Spleen (tissue), 11 donors: ENCODE measurements at regions not wholly inside any gene's neighbourhood (a gene's known extent, or its start where the extent isn't known, plus 50 kb on each side); places are given as distances from the start of the nearest gene placed in this dataset.
A peak's percentile ranks its signal among the peaks of the same experiment; 100 is the strongest.

Source experiments
- DNase-seq: peaks from one replicate; pipeline ENCODE4 v3.0.0-alpha.2; 2020
- H3K27ac ChIP-seq, 8 donors: fragments of 200-600 bp; sonication (generic) in 7 of 8; 1 replicate in 4 of 8; 2 replicates in 4 of 8; pipeline versions ENCODE4 v1.5.0 to v1.8.0; 2016 to 2021; ENCODE audit warnings: inconsistent platforms in 4 of 8, mild to moderate bottlenecking in 4 of 8, moderate library complexity in 1 of 8
- H3K27me3 ChIP-seq, 7 donors: fragments of 200-600 bp; sonication (generic) in 6 of 7; replicated peaks in 1 of 7; 1 replicate in 4 of 7; 2 replicates in 3 of 7; pipeline versions ENCODE4 v1.5.0 to v1.8.0; 2016 to 2021; ENCODE audit warnings: inconsistent platforms in 3 of 7, mild to moderate bottlenecking in 1 of 7
- H3K36me3 ChIP-seq, 6 donors: fragments of 200-600 bp; sonication (generic) in 5 of 6; 1 replicate in 4 of 6; 2 replicates in 2 of 6; pipeline versions ENCODE4 v1.5.0 to v1.8.0; 2016 to 2021; ENCODE audit warnings: inconsistent platforms in 2 of 6
- H3K4me1 ChIP-seq, 6 donors: fragments of 200-600 bp; sonication (generic) in 5 of 6; 1 replicate in 3 of 6; 2 replicates in 3 of 6; pipeline versions ENCODE4 v1.5.0 to v1.8.0; 2016 to 2021; ENCODE audit warnings: inconsistent platforms in 3 of 6
- H3K4me3 ChIP-seq, 8 donors: fragments of 200-600 bp; sonication (generic) in 7 of 8; 1 replicate in 4 of 8; 2 replicates in 4 of 8; pipeline versions ENCODE4 v1.5.0 to v1.8.0; 2016 to 2021; ENCODE audit warnings: inconsistent platforms in 4 of 8, mild to moderate bottlenecking in 4 of 8, moderate library complexity in 2 of 8
- H3K9me3 ChIP-seq, 8 donors: fragments of 200-600 bp; sonication (generic) in 7 of 8; 1 replicate in 4 of 8; 2 replicates in 4 of 8; pipeline versions ENCODE4 v1.5.0 to v1.8.0; 2016 to 2021; ENCODE audit warnings: inconsistent platforms in 4 of 8
- POLR2A ChIP-seq, 3 donors: fragments of 450-650 bp; IDR thresholded peaks; one replicate each; pipeline ENCODE4 v1.5.1; 2017; ENCODE audit warnings: antibody characterized with exemption in 3 of 3, mild to moderate bottlenecking in 1 of 3
- POLR2AphosphoS5 ChIP-seq, 3 donors: sonication (generic); formaldehyde crosslinking; IDR thresholded peaks; one replicate each; pipeline ENCODE4 v1.5.1; 2017; ENCODE audit warnings: antibody characterized with exemption in 3 of 3
- WGBS, 5 donors: extraction: QIAGEN DNeasy Blood & Tissue Kit in 3 of 5; methylation state at CpG; one replicate each; pipeline versions ENCODE4 v1.1.5 to v1.1.7; 2013 to 2018; 5-methylcytosine and 5-hydroxymethylcytosine counted together
- intact Hi-C: fragments of 100-400 bp; cut with DNase I; formaldehyde crosslinking; loops from one replicate; pipeline ENCODE4 v1.15.0; 2023; ENCODE audit warnings: low total_unique reads
- TF ChIP-seq, protein P1 (sequence below), 11 experiments: fragments of 200-600 bp in 7 of 11; fragments of 450-650 bp in 4 of 11; sonication (generic) in 4 of 11; IDR thresholded peaks in 8 of 11; conservative IDR thresholded peaks in 3 of 11; 1 replicate in 7 of 11; 2 replicates in 4 of 11; pipeline versions ENCODE4 v1.4.0 to v1.8.0; 2016 to 2021; ENCODE audit warnings: antibody characterized with exemption in 11 of 11, inconsistent platforms in 4 of 11, mild to moderate bottlenecking in 1 of 11
- donor health status: healthy with polysubstance abuse.
- donor health status: DM: no; HTN: no; CAD: no; lungs with moderate emphysema.
- donor health status: DM: no; HTN: no; CAD: no.
- donor health status: Bipolar disorder and iron deficiency.
- donor health status: healthy.
- donor health status: DM: no; HTN: no; CAD: no.
- donor health status: DM: yes; HTN: yes; CAD: no.

DNA sequence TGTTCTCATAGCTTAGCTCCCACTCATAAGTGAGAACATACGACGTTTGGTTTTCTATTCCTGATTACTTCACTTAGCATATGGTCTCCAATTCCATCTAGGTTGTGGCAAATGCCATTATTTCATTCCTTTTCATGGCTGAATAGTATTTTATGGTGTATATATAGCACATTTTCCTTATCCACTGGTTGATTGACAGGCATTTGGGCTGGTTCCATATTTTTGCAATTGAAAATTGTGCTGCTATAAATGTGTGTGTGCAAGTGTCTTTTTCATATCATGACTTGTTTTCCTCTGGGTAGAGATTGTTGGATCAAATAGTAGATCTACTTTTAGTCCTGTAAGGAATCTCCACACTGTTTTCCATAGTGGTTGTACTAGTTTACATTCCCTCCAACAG, 133.0 kb upstream of the TAB2 start:
- H3K4me3 ChIP-seq = no peak overlapping the region
- DNase-seq = no peak
- WGBS, 5 donors = 94 to 98% (median 97%) methylated on average over 2 of the region's 2 CpGs
- no peaks in the 10 kb centered on the region for H3K4me1 ChIP-seq
- no peaks in the 10 kb centered on the region for H3K36me3 ChIP-seq
- H3K9me3 ChIP-seq = peaks cover 0 to 14% (median 2%) of the 10 kb centered on the region in 8 donors
- intact Hi-C loops = no loop called here
- H3K27me3 ChIP-seq = no peaks in the 10 kb centered on the region
- H3K27ac ChIP-seq = no peak overlapping the region
- TF ChIP-seq POLR2AphosphoS5 (IDR thresholded peaks at IDR 0.05) = no peak
- no peak for TF ChIP-seq POLR2A (IDR thresholded peaks at IDR 0.05)
- TF ChIP-seq, protein P1, sequence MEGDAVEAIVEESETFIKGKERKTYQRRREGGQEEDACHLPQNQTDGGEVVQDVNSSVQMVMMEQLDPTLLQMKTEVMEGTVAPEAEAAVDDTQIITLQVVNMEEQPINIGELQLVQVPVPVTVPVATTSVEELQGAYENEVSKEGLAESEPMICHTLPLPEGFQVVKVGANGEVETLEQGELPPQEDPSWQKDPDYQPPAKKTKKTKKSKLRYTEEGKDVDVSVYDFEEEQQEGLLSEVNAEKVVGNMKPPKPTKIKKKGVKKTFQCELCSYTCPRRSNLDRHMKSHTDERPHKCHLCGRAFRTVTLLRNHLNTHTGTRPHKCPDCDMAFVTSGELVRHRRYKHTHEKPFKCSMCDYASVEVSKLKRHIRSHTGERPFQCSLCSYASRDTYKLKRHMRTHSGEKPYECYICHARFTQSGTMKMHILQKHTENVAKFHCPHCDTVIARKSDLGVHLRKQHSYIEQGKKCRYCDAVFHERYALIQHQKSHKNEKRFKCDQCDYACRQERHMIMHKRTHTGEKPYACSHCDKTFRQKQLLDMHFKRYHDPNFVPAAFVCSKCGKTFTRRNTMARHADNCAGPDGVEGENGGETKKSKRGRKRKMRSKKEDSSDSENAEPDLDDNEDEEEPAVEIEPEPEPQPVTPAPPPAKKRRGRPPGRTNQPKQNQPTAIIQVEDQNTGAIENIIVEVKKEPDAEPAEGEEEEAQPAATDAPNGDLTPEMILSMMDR (IDR thresholded peaks at IDR 0.05 in 8 of 11, conservative IDR thresholded peaks at IDR 0.05 in 3 of 11) = no peak

DNA sequence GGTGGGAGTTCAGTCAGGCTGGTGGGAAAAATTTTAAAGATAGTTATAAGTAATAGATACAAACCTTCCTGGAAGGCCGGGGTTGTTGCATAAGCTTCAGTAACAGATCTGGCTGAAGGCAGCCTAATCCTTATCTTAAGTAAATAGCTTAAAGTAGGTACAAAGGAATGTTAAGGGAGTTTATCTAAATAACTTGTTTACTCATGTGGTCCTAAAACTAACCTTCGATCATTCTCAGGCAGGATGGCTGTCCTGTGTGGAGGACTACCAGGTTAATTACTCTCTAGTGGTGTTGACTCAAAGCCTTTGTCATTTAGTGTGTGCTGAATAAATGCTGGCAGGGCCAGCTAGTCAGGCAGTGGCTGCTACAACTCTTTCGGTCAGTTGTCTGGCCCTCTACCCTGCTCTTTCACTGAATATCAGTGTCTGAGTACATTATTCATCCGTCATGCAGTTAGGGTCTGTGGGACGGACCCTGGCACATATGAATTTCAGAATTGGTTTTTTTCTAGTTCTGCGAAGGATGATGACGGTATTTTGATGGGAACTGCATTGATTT, 131.6 kb upstream of the TAB2 start:
- Histone ChIP-seq H3K27me3 (no peaks in the 10 kb centered on the region), H3K4me3 (no peak overlapping the region), H3K4me1 (no peaks in the 10 kb centered on the region), H3K27ac (no peak overlapping the region), H3K36me3 (no peaks in the 10 kb centered on the region), H3K9me3 (peaks cover 0 to 14% (median 2%) of the 10 kb centered on the region in 8 donors)
- DNase-seq = no peak
- WGBS, 5 donors = 95 to 98% (median 97%) methylated on average over 7 of the region's 7 CpGs
- TF ChIP-seq POLR2AphosphoS5 (IDR thresholded peaks at IDR 0.05) (no peak), POLR2A (IDR thresholded peaks at IDR 0.05) (no peak)
- TF ChIP-seq, protein P1 (IDR thresholded peaks at IDR 0.05 in 8 of 11, conservative IDR thresholded peaks at IDR 0.05 in 3 of 11) = no peak
- intact Hi-C loops = no loop called here

DNA sequence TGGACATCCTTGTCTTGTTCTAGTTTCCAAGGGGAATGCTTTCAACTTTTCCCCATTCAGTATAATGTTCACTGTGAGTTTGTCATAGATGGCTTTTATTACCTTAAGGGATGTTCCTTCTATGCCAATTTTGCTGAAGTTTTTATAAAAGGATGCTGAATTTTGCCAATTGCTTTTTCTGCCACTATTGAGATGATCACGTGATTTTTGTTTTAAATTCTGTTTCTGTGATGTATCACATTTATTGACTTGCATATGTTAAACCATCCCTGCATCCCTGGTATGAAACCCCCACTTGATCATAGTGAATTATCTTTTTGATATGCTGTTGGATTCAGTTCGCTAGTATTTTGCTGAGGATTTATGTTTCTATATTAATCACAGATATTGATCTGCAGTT, 130.6 kb upstream of the TAB2 start:
- WGBS, 5 donors = 92 to 95% (median 93%) methylated on average over 2 of the region's 2 CpGs
- TF ChIP-seq POLR2A (IDR thresholded peaks at IDR 0.05) (no peak), POLR2AphosphoS5 (IDR thresholded peaks at IDR 0.05) (no peak)
- TF ChIP-seq, protein P1 (IDR thresholded peaks at IDR 0.05 in 8 of 11, conservative IDR thresholded peaks at IDR 0.05 in 3 of 11) = no peak
- Histone ChIP-seq H3K27ac (no peak overlapping the region), H3K36me3 (no peaks in the 10 kb centered on the region), H3K27me3 (no peaks in the 10 kb centered on the region), H3K4me3 (no peak overlapping the region), H3K4me1 (no peaks in the 10 kb centered on the region), H3K9me3 (peaks cover 0 to 14% (median 2%) of the 10 kb centered on the region in 8 donors)
- no peak for DNase-seq
- intact Hi-C loops = no loop called here

DNA sequence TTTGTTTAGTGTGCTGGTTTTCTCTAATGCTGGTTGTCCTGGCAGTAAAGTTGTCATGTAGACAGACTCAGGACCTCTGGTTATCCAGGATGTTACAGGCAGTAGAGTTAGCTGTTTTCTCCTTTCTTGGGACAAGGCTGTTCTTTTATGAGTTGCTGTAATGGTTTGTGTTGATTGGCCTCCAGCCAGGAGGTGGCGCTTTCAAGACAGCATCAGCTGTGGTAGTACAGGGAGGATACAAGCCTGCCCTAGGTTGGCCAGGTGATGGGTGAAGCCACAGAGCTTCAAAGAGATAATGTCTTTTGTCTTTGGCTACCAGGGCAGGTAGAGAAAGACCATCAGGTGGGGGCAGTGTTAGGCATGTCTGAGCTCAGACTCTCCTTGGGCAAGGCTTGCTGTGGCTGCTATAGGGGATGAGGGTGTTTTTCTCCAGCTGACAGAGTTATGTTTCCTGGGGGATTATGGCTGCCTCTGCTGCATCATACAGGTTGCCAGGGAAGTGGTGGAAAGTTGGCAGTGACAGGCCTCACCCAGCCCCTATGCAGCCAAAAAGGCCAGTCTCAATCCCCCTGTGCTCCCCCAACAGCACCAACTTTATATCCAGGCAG, 127.2 kb upstream of the TAB2 start:
- no peaks in the 10 kb centered on the region for H3K4me1 ChIP-seq
- H3K9me3 ChIP-seq = peaks cover 0 to 11% (median 1%) of the 10 kb centered on the region in 8 donors
- TF ChIP-seq POLR2AphosphoS5 (IDR thresholded peaks at IDR 0.05) (peak in 1 of 3 donors; percentile 38), POLR2A (IDR thresholded peaks at IDR 0.05) (no peak)
- TF ChIP-seq, protein P1 (IDR thresholded peaks at IDR 0.05 in 8 of 11, conservative IDR thresholded peaks at IDR 0.05 in 3 of 11) = peak; percentile 16 to 60 (median 45)
- H3K36me3 ChIP-seq = no peaks in the 10 kb centered on the region
- DNase-seq = peak; percentile 88
- 81 to 92% (median 90%) methylated on average over 1 of the region's 1 CpG; no CpG with 5 or more reads in 1 of the 5 donors for WGBS, 5 donors
- H3K27me3 ChIP-seq = no peaks in the 10 kb centered on the region
- intact Hi-C loops = no loop called here
- no peak overlapping the region for H3K27ac ChIP-seq
- no peak overlapping the region for H3K4me3 ChIP-seq
